GM23338 (cell line): ENCODE measurements at regions not wholly inside any gene's neighbourhood (a gene's known extent, or its start where the extent isn't known, plus 50 kb on each side); places are given as distances from the start of the nearest gene placed in this dataset.

Source experiments
- ATAC-seq: fragments of 200-7000 bp; cut with Tn5 transposase; 3 replicates; pipeline ENCODE4 v1.9.1; 2020
- DNase-seq: peaks from one replicate; pipeline ENCODE4 v3.0.0-alpha.2; 2015; ENCODE audit warnings: low spot score
- H2AFZ ChIP-seq: fragments of 200-600 bp; sonication (generic); 2 replicates; pipeline ENCODE4 v1.8.0; 2016; ENCODE audit warnings: antibody characterized with exemption, mild to moderate bottlenecking, moderate library complexity
- H3F3A ChIP-seq: fragments of 200-600 bp; sonication (generic); replicated peaks from 2 replicates; pipeline ENCODE4 v1.8.0; 2017; ENCODE audit warnings: antibody characterized with exemption, mixed run types, low read depth
- H3K27ac ChIP-seq: fragments of 200-600 bp; sonication (generic); 2 replicates; pipeline ENCODE4 v1.6.1; 2016; ENCODE audit warnings: low read depth
- H3K27me3 ChIP-seq: fragments of 200-600 bp; sonication (generic); 2 replicates; pipeline ENCODE4 v1.8.0; 2016; ENCODE audit warnings: mild to moderate bottlenecking, mixed run types, moderate library complexity; ENCODE audit not compliant: insufficient read depth
- H3K36me3 ChIP-seq: fragments of 200-600 bp; sonication (generic); 2 replicates; pipeline ENCODE4 v1.8.0; 2016; ENCODE audit warnings: mild to moderate bottlenecking; ENCODE audit not compliant: insufficient read depth
- H3K4me1 ChIP-seq: fragments of 200-600 bp; sonication (generic); 2 replicates; pipeline ENCODE4 v1.8.0; 2016; ENCODE audit warnings: mild to moderate bottlenecking, moderate library complexity; ENCODE audit not compliant: insufficient read depth
- H3K4me2 ChIP-seq: fragments of 200-600 bp; sonication (generic); 2 replicates; pipeline ENCODE4 v1.7.1; 2017; ENCODE audit warnings: mixed run types
- H3K4me3 ChIP-seq: fragments of 200-600 bp; sonication (generic); 2 replicates; pipeline ENCODE4 v1.6.1; 2016; ENCODE audit warnings: mixed run types
- H3K79me2 ChIP-seq: fragments of 200-600 bp; sonication (generic); replicated peaks from 2 replicates; pipeline ENCODE4 v1.8.0; 2017; ENCODE audit warnings: mild to moderate bottlenecking; ENCODE audit not compliant: insufficient read depth
- H3K9me2 ChIP-seq: fragments of 200-600 bp; sonication (generic); 2 replicates; pipeline ENCODE4 v1.8.0; 2017; ENCODE audit not compliant: insufficient read depth
- H4K20me1 ChIP-seq: fragments of 200-600 bp; sonication (generic); replicated peaks from 2 replicates; pipeline ENCODE4 v1.8.0; 2017; ENCODE audit warnings: mild to moderate bottlenecking; ENCODE audit not compliant: insufficient read depth
- H3K27ac Mint-ChIP-seq: 2 replicates; pipeline ENCODE4 v1.8.0; 2020; ENCODE audit warnings: inconsistent platforms, mild to moderate bottlenecking, moderate library complexity, mixed read lengths
- H3K27me3 Mint-ChIP-seq: 3 replicates; pipeline ENCODE4 v1.8.0; 2022; ENCODE audit warnings: low read depth, mild to moderate bottlenecking, moderate library complexity, mixed read lengths, inconsistent platforms; ENCODE audit not compliant: insufficient read depth, poor library complexity
- H3K36me3 Mint-ChIP-seq: 3 replicates; pipeline ENCODE4 v1.8.0; 2021; ENCODE audit warnings: low read depth, mild to moderate bottlenecking, inconsistent platforms, moderate library complexity, mixed read lengths
- H3K4me1 Mint-ChIP-seq: 3 replicates; pipeline ENCODE4 v1.8.0; 2020; ENCODE audit warnings: mild to moderate bottlenecking, inconsistent platforms, mixed read lengths
- H3K4me3 Mint-ChIP-seq: 3 replicates; pipeline ENCODE4 v1.8.0; 2021; ENCODE audit warnings: moderate library complexity, mild to moderate bottlenecking, inconsistent platforms, mixed read lengths
- H3K9me3 Mint-ChIP-seq: 3 replicates; pipeline ENCODE4 v1.8.0; 2020; ENCODE audit warnings: moderate library complexity, mild to moderate bottlenecking, inconsistent platforms, mixed read lengths
- CREB1 ChIP-seq: fragments of 250-450 bp; sonication (Bioruptor Pico); IDR thresholded peaks from 2 replicates; pipeline ENCODE4 v1.5.0; 2020; ENCODE audit warnings: low read depth, mild to moderate bottlenecking, moderate library complexity
- EZH2 ChIP-seq: fragments of 200-600 bp; sonication (generic); IDR thresholded peaks from one replicate; pipeline ENCODE4 v1.8.0; 2017; ENCODE audit warnings: antibody characterized with exemption, mild to moderate bottlenecking, low read depth; ENCODE audit not compliant: unreplicated experiment
- EZH2phosphoT487 ChIP-seq: fragments of 200-600 bp; sonication (generic); IDR thresholded peaks from one replicate; pipeline ENCODE4 v1.8.1; 2018; ENCODE audit warnings: antibody characterized with exemption; ENCODE audit not compliant: unreplicated experiment
- JUNB ChIP-seq: IDR thresholded peaks from one replicate; pipeline ENCODE4 v1.6.1; 2016; ENCODE audit warnings: antibody characterized with exemption; ENCODE audit not compliant: unreplicated experiment
- NANOG ChIP-seq: IDR thresholded peaks from 2 replicates; pipeline ENCODE4 v1.6.1; 2016; ENCODE audit warnings: antibody characterized with exemption, borderline replicate concordance
- POLR2AphosphoS5 ChIP-seq: IDR thresholded peaks from 2 replicates; pipeline ENCODE4 v1.6.1; 2016; ENCODE audit warnings: antibody characterized with exemption, low read depth
- STAT1 ChIP-seq: IDR thresholded peaks from one replicate; pipeline ENCODE4 v1.6.1; 2016; ENCODE audit warnings: antibody characterized with exemption; ENCODE audit not compliant: unreplicated experiment
- ZNF114 ChIP-seq: fragments of 250-450 bp; sonication (Bioruptor Pico); IDR thresholded peaks from 2 replicates; pipeline ENCODE4 v1.5.0; 2020; ENCODE audit warnings: mild to moderate bottlenecking, moderate library complexity
- ZNF331 ChIP-seq: fragments of 250-450 bp; sonication (Bioruptor Pico); IDR thresholded peaks from 2 replicates; pipeline ENCODE4 v1.5.0; 2020; ENCODE audit warnings: low read depth, mild to moderate bottlenecking, moderate library complexity
- TF ChIP-seq, protein P1 (sequence below): fragments of 250-450 bp; sonication (Bioruptor Pico); IDR thresholded peaks from 2 replicates; pipeline ENCODE4 v1.5.0; 2020; ENCODE audit warnings: mild to moderate bottlenecking, moderate library complexity
- TF ChIP-seq, protein P2 (sequence below), 2 experiments: fragments of 200-600 bp in 1 of 2; sonication (generic) in 1 of 2; conservative IDR thresholded peaks; 2 replicates each; pipeline versions ENCODE4 v1.5.1 to v1.6.1; 2016 to 2017; ENCODE audit warnings: antibody characterized with exemption in 2 of 2, low read depth in 2 of 2, mild to moderate bottlenecking in 2 of 2, moderate library complexity in 1 of 2
- TF ChIP-seq, protein P3 (sequence below): IDR thresholded peaks from one replicate; pipeline ENCODE4 v1.6.1; 2018; ENCODE audit warnings: antibody characterized with exemption; ENCODE audit not compliant: unreplicated experiment
- TF ChIP-seq, protein P4 (sequence below): IDR thresholded peaks from 2 replicates; pipeline ENCODE4 v1.6.1; 2016; ENCODE audit warnings: antibody characterized with exemption

DNA sequence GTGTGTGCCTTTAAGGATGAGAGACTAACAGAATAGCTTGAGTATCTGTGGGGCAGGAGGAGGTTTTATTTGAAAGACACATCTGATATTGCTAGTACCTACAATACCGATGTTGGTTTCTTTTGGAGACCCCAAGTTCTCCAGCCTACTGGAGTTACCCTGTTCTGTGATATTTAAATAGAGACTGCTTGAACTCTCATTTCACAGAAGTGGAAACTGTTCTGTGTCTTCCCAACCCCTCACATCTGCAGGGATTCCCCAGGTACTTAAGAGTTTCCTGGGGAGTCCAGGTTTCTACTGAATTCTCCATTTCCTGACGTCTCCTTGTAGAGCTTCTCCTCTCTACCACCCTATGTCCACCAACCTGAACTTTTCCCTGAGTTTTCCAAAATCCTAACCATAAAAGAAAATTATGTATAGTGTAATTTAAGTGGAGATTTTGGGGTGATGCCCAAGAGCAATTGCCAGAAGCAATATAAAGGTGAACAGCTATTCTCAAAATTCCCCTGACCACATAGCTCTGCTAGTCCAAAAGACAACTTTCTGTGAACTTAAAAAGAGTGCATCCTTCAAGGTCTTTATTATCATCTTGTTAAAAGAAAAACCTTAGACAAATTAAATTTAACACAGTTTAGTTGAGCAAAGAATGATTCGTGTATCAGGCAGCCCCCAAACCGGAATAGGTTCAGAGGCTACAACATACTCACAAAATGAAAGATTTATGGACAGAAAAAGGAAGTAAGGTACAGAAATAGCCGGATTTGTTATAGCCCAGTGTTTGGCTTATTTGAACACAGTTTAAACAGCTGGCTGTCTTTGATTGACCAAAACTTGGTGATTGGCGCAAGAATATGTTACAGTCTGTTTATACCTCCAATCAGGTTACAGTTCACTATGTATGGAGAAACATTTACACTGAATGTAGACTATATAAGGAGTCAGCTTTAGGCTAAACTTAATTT, 373.4 kb downstream of the NUAK1 start:
- Histone ChIP-seq H4K20me1 (no peaks in the 10 kb centered on the region), H3K27me3 (no peaks in the 10 kb centered on the region), H3F3A (no peaks in the 10 kb centered on the region), H3K4me3 (no peak overlapping the region), H3K4me2 (no peak overlapping the region), H3K9me2 (no peaks in the 10 kb centered on the region), H3K27ac (no peak overlapping the region), H3K36me3 (no peaks in the 10 kb centered on the region), H2AFZ (no peak overlapping the region), H3K79me2 (no peaks in the 10 kb centered on the region), H3K4me1 (0 out of 2 replicates have a peak, but pooled peaks cover 5% of the 10 kb centered on the region)
- H3K27ac Mint-ChIP-seq = no peak overlapping the region
- no peaks in the 10 kb centered on the region for H3K36me3 Mint-ChIP-seq
- TF ChIP-seq JUNB (no peak), EZH2 (no peak), POLR2AphosphoS5 (no peak), EZH2phosphoT487 (no peak), ZNF331 (CRISPR knock-in tag) (no peak), STAT1 (no peak), NANOG (no peak), CREB1 (CRISPR knock-in tag) (no peak), ZNF114 (no peak)
- TF ChIP-seq, protein P1, sequence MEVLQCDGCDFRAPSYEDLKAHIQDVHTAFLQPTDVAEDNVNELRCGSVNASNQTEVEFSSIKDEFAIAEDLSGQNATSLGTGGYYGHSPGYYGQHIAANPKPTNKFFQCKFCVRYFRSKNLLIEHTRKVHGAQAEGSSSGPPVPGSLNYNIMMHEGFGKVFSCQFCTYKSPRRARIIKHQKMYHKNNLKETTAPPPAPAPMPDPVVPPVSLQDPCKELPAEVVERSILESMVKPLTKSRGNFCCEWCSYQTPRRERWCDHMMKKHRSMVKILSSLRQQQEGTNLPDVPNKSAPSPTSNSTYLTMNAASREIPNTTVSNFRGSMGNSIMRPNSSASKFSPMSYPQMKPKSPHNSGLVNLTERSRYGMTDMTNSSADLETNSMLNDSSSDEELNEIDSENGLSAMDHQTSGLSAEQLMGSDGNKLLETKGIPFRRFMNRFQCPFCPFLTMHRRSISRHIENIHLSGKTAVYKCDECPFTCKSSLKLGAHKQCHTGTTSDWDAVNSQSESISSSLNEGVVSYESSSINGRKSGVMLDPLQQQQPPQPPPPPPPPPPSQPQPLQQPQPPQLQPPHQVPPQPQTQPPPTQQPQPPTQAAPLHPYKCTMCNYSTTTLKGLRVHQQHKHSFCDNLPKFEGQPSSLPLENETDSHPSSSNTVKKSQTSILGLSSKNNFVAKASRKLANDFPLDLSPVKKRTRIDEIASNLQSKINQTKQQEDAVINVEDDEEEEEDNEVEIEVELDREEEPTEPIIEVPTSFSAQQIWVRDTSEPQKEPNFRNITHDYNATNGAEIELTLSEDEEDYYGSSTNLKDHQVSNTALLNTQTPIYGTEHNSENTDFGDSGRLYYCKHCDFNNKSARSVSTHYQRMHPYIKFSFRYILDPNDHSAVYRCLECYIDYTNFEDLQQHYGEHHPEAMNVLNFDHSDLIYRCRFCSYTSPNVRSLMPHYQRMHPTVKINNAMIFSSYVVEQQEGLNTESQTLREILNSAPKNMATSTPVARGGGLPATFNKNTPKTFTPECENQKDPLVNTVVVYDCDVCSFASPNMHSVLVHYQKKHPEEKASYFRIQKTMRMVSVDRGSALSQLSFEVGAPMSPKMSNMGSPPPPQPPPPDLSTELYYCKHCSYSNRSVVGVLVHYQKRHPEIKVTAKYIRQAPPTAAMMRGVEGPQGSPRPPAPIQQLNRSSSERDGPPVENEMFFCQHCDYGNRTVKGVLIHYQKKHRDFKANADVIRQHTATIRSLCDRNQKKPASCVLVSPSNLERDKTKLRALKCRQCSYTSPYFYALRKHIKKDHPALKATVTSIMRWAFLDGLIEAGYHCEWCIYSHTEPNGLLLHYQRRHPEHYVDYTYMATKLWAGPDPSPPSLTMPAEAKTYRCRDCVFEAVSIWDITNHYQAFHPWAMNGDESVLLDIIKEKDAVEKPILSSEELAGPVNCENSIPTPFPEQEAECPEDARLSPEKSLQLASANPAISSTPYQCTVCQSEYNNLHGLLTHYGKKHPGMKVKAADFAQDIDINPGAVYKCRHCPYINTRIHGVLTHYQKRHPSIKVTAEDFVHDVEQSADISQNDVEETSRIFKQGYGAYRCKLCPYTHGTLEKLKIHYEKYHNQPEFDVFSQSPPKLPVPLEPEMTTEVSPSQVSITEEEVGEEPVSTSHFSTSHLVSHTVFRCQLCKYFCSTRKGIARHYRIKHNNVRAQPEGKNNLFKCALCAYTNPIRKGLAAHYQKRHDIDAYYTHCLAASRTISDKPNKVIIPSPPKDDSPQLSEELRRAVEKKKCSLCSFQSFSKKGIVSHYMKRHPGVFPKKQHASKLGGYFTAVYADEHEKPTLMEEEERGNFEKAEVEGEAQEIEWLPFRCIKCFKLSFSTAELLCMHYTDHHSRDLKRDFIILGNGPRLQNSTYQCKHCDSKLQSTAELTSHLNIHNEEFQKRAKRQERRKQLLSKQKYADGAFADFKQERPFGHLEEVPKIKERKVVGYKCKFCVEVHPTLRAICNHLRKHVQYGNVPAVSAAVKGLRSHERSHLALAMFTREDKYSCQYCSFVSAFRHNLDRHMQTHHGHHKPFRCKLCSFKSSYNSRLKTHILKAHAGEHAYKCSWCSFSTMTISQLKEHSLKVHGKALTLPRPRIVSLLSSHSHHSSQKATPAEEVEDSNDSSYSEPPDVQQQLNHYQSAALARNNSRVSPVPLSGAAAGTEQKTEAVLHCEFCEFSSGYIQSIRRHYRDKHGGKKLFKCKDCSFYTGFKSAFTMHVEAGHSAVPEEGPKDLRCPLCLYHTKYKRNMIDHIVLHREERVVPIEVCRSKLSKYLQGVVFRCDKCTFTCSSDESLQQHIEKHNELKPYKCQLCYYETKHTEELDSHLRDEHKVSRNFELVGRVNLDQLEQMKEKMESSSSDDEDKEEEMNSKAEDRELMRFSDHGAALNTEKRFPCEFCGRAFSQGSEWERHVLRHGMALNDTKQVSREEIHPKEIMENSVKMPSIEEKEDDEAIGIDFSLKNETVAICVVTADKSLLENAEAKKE (CRISPR knock-in tag) = no peak
- TF ChIP-seq, protein P2, sequence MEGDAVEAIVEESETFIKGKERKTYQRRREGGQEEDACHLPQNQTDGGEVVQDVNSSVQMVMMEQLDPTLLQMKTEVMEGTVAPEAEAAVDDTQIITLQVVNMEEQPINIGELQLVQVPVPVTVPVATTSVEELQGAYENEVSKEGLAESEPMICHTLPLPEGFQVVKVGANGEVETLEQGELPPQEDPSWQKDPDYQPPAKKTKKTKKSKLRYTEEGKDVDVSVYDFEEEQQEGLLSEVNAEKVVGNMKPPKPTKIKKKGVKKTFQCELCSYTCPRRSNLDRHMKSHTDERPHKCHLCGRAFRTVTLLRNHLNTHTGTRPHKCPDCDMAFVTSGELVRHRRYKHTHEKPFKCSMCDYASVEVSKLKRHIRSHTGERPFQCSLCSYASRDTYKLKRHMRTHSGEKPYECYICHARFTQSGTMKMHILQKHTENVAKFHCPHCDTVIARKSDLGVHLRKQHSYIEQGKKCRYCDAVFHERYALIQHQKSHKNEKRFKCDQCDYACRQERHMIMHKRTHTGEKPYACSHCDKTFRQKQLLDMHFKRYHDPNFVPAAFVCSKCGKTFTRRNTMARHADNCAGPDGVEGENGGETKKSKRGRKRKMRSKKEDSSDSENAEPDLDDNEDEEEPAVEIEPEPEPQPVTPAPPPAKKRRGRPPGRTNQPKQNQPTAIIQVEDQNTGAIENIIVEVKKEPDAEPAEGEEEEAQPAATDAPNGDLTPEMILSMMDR (conservative IDR thresholded peaks at IDR 0.05; ENCODE audit: low read depth in 2 of 2) = no peak
- TF ChIP-seq, protein P3, sequence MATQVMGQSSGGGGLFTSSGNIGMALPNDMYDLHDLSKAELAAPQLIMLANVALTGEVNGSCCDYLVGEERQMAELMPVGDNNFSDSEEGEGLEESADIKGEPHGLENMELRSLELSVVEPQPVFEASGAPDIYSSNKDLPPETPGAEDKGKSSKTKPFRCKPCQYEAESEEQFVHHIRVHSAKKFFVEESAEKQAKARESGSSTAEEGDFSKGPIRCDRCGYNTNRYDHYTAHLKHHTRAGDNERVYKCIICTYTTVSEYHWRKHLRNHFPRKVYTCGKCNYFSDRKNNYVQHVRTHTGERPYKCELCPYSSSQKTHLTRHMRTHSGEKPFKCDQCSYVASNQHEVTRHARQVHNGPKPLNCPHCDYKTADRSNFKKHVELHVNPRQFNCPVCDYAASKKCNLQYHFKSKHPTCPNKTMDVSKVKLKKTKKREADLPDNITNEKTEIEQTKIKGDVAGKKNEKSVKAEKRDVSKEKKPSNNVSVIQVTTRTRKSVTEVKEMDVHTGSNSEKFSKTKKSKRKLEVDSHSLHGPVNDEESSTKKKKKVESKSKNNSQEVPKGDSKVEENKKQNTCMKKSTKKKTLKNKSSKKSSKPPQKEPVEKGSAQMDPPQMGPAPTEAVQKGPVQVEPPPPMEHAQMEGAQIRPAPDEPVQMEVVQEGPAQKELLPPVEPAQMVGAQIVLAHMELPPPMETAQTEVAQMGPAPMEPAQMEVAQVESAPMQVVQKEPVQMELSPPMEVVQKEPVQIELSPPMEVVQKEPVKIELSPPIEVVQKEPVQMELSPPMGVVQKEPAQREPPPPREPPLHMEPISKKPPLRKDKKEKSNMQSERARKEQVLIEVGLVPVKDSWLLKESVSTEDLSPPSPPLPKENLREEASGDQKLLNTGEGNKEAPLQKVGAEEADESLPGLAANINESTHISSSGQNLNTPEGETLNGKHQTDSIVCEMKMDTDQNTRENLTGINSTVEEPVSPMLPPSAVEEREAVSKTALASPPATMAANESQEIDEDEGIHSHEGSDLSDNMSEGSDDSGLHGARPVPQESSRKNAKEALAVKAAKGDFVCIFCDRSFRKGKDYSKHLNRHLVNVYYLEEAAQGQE = no peak
- TF ChIP-seq, protein P4, sequence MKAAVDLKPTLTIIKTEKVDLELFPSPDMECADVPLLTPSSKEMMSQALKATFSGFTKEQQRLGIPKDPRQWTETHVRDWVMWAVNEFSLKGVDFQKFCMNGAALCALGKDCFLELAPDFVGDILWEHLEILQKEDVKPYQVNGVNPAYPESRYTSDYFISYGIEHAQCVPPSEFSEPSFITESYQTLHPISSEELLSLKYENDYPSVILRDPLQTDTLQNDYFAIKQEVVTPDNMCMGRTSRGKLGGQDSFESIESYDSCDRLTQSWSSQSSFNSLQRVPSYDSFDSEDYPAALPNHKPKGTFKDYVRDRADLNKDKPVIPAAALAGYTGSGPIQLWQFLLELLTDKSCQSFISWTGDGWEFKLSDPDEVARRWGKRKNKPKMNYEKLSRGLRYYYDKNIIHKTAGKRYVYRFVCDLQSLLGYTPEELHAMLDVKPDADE = no peak
- ATAC-seq (no peak), DNase-seq (no peak)
- H3K9me3 Mint-ChIP-seq = no peaks in the 10 kb centered on the region
- H3K4me3 Mint-ChIP-seq = no peak overlapping the region
- H3K4me1 Mint-ChIP-seq = no peaks in the 10 kb centered on the region
- peaks cover 2% of the 10 kb centered on the region for H3K27me3 Mint-ChIP-seq
